ENCODE measurements at regions not wholly inside any gene's neighbourhood (a gene's known extent, or its start where the extent isn't known, plus 50 kb on each side); places are given as distances from the start of the nearest gene placed in this dataset.

DNA sequence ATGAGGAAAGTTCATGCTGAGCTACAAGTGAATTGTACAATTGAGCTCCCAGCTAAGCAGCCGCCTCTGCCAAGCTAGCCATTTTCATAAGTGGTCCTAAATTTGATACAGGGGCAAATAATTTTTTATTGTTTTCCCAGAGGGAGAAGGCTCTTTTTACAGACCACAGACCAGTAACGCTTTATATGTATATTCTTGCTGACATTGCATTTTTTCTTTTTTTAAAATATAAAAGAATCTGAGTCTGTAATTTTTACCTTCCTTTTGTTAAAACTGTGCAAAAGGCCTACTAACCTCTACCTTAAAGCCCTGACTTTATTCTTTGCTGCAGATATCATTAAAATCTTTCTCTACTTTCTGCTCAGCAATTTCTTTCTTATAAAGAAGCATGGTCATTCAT is 501.2 kb upstream of the INTU start:
- H3K36me3 ChIP-seq = no peaks in the 10 kb centered on the region
- no peak overlapping the region for H3K27ac ChIP-seq
- WGBS, 2 donors (ENCODE audit: low coverage in 1 of 2) = 89 to 97% methylated on average over 2 of the region's 2 CpGs
- no peaks in the 10 kb centered on the region for H3K4me1 ChIP-seq
- no peaks in the 10 kb centered on the region for H3K27me3 ChIP-seq
- H3K9me3 ChIP-seq = no peaks in the 10 kb centered on the region
- H3K4me3 ChIP-seq = no peak overlapping the region
- no peak for ATAC-seq
- TF ChIP-seq POLR2A (IDR thresholded peaks at IDR 0.05) = no peak

DNA sequence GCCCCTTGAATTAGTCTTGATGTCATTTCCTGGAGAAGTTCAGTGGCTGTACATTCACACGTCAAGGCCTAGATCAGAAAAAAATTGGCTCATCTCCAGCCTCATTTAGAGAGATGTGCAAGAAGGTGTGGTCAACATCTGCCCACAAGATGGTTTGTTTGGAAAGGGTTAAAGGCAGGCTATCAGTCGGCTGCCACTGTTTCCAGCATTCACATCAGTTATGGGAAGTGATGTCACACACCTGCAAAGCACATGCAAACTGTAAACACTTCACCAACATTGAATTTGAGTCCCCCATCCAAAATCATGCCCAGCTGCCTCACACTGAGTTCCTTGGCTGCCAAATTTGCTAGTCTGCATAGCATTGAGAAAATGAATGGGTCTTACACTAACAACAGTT is 498.3 kb upstream of the INTU start:
- TF ChIP-seq EP300 (IDR thresholded peaks at IDR 0.05) (no peak), POLR2AphosphoS5 (IDR thresholded peaks at IDR 0.05) (no peak), POLR2A (IDR thresholded peaks at IDR 0.05) (no peak)
- TF ChIP-seq, protein P1, sequence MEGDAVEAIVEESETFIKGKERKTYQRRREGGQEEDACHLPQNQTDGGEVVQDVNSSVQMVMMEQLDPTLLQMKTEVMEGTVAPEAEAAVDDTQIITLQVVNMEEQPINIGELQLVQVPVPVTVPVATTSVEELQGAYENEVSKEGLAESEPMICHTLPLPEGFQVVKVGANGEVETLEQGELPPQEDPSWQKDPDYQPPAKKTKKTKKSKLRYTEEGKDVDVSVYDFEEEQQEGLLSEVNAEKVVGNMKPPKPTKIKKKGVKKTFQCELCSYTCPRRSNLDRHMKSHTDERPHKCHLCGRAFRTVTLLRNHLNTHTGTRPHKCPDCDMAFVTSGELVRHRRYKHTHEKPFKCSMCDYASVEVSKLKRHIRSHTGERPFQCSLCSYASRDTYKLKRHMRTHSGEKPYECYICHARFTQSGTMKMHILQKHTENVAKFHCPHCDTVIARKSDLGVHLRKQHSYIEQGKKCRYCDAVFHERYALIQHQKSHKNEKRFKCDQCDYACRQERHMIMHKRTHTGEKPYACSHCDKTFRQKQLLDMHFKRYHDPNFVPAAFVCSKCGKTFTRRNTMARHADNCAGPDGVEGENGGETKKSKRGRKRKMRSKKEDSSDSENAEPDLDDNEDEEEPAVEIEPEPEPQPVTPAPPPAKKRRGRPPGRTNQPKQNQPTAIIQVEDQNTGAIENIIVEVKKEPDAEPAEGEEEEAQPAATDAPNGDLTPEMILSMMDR (IDR thresholded peaks at IDR 0.05) = no peak
- H3K27ac ChIP-seq = no peak overlapping the region
- H3K36me3 ChIP-seq = no peaks in the 10 kb centered on the region
- H3K4me3 ChIP-seq = no peak overlapping the region
- ATAC-seq = no peak
- H3K27me3 ChIP-seq = no peaks in the 10 kb centered on the region
- H3K9me3 ChIP-seq = no peaks in the 10 kb centered on the region
- 33 to 83% methylated on average over 1 to 2 of the region's 2 CpGs for WGBS, 2 donors (ENCODE audit: low coverage in 1 of 2)
- H3K4me1 ChIP-seq = no peaks in the 10 kb centered on the region

DNA sequence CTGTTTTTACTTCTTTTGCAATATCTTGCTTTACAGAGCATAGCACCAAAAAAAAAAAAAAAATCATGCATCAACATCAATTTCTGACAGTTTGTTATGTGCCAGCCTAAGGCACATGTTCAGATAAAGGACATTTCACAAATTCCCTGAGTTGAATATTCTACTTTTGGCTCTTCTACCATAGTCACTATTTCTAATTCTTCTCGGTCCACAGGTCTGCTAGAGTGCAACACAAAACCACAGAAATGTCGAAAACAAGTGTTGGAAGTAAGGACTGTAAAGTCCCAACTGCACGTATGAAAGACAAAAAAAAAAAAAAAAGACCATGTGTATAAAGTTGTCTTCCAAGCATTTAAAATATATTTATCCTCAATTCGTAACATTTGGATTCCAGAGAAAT is 494.2 kb upstream of the INTU start:
- WGBS, 2 donors (ENCODE audit: low coverage in 1 of 2) = 76 to 83% methylated on average over 4 of the region's 4 CpGs
- H3K4me1 ChIP-seq = no peaks in the 10 kb centered on the region
- H3K4me3 ChIP-seq = no peak overlapping the region
- H3K9me3 ChIP-seq = no peaks in the 10 kb centered on the region
- ATAC-seq = no peak
- no peaks in the 10 kb centered on the region for H3K27me3 ChIP-seq
- TF ChIP-seq, protein P1 (IDR thresholded peaks at IDR 0.05) = no peak
- TF ChIP-seq POLR2A (IDR thresholded peaks at IDR 0.05) = no peak
- TF ChIP-seq POLR2AphosphoS5 (IDR thresholded peaks at IDR 0.05) = no peak
- TF ChIP-seq EP300 (IDR thresholded peaks at IDR 0.05) = no peak
- H3K27ac ChIP-seq = no peak overlapping the region
- no peaks in the 10 kb centered on the region for H3K36me3 ChIP-seq

DNA sequence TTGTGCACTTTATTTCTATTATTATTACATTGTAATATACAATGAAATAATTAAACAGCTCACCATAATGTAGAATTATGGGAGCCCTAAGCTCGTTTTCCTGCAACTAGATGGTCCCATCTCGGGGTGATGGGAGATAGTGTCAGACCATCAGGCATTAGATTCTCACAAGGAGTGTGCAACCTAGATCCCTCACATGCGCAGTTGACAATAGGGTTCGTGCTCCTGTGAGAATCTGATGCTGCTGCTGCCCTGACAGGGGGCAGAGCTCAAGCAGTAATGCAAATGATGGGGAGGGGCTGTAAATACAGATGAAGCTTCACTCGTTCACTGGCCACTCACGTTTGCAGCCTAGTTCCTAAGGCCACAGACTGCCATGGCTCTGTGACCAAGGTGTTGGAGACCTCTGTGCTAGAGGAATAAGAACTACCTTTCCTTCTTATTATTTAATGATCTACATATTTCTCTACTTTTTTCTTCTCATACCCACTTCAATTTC is 492.9 kb upstream of the INTU start:
- no peaks in the 10 kb centered on the region for H3K36me3 ChIP-seq
- no peaks in the 10 kb centered on the region for H3K4me1 ChIP-seq
- no peaks in the 10 kb centered on the region for H3K9me3 ChIP-seq
- TF ChIP-seq, protein P1 (IDR thresholded peaks at IDR 0.05) = no peak
- TF ChIP-seq POLR2AphosphoS5 (IDR thresholded peaks at IDR 0.05) (no peak), EP300 (IDR thresholded peaks at IDR 0.05) (no peak), POLR2A (IDR thresholded peaks at IDR 0.05) (no peak)
- 78 to 86% methylated on average over 3 to 5 of the region's 6 CpGs for whole genome bisulfite sequencing, 2 donors (ENCODE audit: low coverage in 1 of 2)
- no peak overlapping the region for H3K4me3 ChIP-seq
- H3K27ac ChIP-seq = no peak overlapping the region
- no peak for ATAC-seq
- H3K27me3 ChIP-seq = no peaks in the 10 kb centered on the region

DNA sequence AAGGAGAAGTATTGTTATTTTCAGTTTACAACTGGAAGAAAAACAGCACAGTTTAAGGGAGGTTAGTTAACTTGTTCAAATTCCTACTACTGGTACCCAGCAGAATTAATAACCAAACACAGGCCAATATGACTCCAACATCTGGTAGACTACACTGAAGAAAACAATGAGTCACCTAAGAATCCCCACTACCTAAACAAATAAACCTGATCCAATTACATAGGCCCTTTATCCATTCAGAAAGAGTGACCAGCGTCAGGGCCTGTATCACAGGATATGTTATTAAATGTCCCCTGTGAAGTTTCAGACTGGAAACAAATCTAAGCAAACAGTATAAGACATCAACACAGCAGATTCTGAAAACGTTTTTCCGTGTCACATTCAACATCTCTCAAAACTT is 492.5 kb upstream of the INTU start:
- ATAC-seq = no peak
- WGBS, 2 donors (ENCODE audit: low coverage in 1 of 2) = 90 to 95% methylated on average over 3 of the region's 3 CpGs
- Histone ChIP-seq H3K36me3 (no peaks in the 10 kb centered on the region), H3K9me3 (no peaks in the 10 kb centered on the region), H3K4me1 (peaks cover 0 to 4% (median 0%) of the 10 kb centered on the region in 3 donors), H3K4me3 (no peak overlapping the region), H3K27me3 (no peaks in the 10 kb centered on the region), H3K27ac (no peak overlapping the region)
- TF ChIP-seq, protein P1 (IDR thresholded peaks at IDR 0.05) = no peak
- TF ChIP-seq POLR2AphosphoS5 (IDR thresholded peaks at IDR 0.05) = no peak
